ENCODE measurements at regions not wholly inside any gene's neighbourhood (a gene's known extent, or its start where the extent isn't known, plus 50 kb on each side); places are given as distances from the start of the nearest gene placed in this dataset.

GRCh38 chr5:79871364-79872120 lies 119.5 kb downstream of the MTX3 start:
- TF ChIP-seq, protein P1, sequence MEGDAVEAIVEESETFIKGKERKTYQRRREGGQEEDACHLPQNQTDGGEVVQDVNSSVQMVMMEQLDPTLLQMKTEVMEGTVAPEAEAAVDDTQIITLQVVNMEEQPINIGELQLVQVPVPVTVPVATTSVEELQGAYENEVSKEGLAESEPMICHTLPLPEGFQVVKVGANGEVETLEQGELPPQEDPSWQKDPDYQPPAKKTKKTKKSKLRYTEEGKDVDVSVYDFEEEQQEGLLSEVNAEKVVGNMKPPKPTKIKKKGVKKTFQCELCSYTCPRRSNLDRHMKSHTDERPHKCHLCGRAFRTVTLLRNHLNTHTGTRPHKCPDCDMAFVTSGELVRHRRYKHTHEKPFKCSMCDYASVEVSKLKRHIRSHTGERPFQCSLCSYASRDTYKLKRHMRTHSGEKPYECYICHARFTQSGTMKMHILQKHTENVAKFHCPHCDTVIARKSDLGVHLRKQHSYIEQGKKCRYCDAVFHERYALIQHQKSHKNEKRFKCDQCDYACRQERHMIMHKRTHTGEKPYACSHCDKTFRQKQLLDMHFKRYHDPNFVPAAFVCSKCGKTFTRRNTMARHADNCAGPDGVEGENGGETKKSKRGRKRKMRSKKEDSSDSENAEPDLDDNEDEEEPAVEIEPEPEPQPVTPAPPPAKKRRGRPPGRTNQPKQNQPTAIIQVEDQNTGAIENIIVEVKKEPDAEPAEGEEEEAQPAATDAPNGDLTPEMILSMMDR (IDR thresholded peaks at IDR 0.05; ENCODE audit: low read depth, low read length, missing control alignments) = no peak
- DNase-seq (ENCODE audit: low read depth) = no peak

GRCh38 chr5:79868163-79868670 lies 122.8 kb downstream of the MTX3 start:
- no peak for DNase-seq (ENCODE audit: low read depth)
- TF ChIP-seq, protein P1 (IDR thresholded peaks at IDR 0.05; ENCODE audit: low read depth, low read length, missing control alignments) = no peak
- no peak overlapping the region for H3K4me3 ChIP-seq (ENCODE audit: low read depth, low read length)

More at GRCh38 chr5:79871364-79872120, 119.5 kb downstream of the MTX3 start:
- no peak overlapping the region for H3K4me3 ChIP-seq (ENCODE audit: low read depth, low read length)

DNA sequence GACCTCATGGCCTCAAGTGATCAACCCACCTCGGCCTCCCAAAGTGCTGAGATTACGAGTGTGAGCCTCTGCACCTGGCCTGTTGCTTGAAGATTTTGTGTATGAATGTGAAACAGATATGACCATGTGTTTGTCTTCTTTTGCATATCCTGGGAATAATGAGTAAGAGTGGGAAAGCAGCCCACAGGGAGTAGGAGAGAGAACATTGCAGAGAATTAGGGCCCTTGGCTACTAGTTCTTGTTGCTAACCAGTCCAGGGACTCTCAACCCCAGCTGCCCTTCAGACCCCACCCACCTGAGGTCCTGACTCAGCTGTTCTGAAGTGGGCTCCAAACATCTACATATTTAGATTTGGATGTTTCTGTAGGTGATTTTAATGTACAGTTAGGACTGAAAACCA lies 125.5 kb downstream of the MTX3 start:
- H3K4me3 ChIP-seq (ENCODE audit: low read depth, low read length) = no peak overlapping the region
- TF ChIP-seq, protein P1 (IDR thresholded peaks at IDR 0.05; ENCODE audit: low read depth, low read length, missing control alignments) = no peak
- DNase-seq (ENCODE audit: low read depth) = no peak

- no peak for DNase-seq (ENCODE audit: low read depth)
- H3K4me3 ChIP-seq (ENCODE audit: low read depth, low read length) = no peak overlapping the region
- TF ChIP-seq, protein P1 (IDR thresholded peaks at IDR 0.05; ENCODE audit: low read depth, low read length, missing control alignments) = no peak
Observed at GRCh38 chr5:79864364-79864763, 126.7 kb downstream of the MTX3 start.

- H3K4me3 ChIP-seq (ENCODE audit: low read depth, low read length) = no peak overlapping the region
- TF ChIP-seq, protein P1 (IDR thresholded peaks at IDR 0.05; ENCODE audit: low read depth, low read length, missing control alignments) = no peak
- no peak for DNase-seq (ENCODE audit: low read depth)
Observed at GRCh38 chr5:79859588-79859987, 131.5 kb downstream of the MTX3 start.

- DNase-seq (ENCODE audit: low read depth) = no peak
- TF ChIP-seq, protein P1 (IDR thresholded peaks at IDR 0.05; ENCODE audit: low read depth, low read length, missing control alignments) = no peak
- H3K4me3 ChIP-seq (ENCODE audit: low read depth, low read length) = no peak overlapping the region
Observed at GRCh38 chr5:79858410-79858723, 132.7 kb downstream of the MTX3 start.
